HG03558 (cell line): ENCODE measurements at regions not wholly inside any gene's neighbourhood (a gene's known extent, or its start where the extent isn't known, plus 50 kb on each side); places are given as distances from the start of the nearest gene placed in this dataset.

ENCODE experiments used
- ATAC-seq: cut with Tn5 transposase; IDR thresholded peaks from one replicate; pipeline ENCODE4 v1.9.1; 2021; ENCODE audit warnings: moderate number of reproducible peaks; ENCODE audit not compliant: unreplicated experiment; ENCODE audit errors: extremely low read depth

GRCh38 chr10:7029672-7030071, 381.2 kb downstream of the SFMBT2 start:
- no peak for ATAC-seq

GRCh38 chr10:7028809-7029166, 382.0 kb downstream of the SFMBT2 start:
- no peak for ATAC-seq

- no peak for ATAC-seq
These were observed 382.7 kb downstream of the SFMBT2 start for GRCh38 chr10:7027913-7028808.

DNA sequence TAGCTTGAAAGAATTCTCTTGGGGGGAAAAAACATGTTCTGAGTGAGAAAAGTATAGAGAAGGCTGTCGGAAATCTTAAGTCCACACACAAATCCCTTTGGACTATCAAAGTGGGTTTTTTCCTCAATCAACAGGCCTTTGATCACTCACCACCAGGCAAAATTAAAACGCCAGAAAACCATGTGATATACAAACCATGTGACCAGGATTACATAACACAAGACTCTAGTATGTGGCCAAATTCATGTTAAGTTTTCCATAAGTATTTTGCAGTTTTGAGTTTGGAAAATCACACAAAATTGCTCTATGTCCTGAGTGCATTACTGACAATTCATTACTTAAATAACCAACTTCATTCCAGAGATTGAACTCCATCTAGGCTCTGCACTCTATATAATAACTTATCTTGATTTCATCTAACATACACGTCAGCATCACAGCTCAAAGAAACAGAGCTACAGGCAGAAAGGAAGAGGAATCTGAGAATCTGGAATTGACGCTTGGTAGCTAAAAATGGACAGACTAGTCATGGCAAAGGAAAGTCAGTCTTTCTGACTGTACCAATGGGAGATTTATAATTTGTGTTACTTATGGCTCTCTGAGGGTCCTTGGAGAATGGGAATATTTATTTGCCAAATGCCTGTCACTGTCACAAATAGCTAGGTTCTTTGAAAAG, 383.5 kb downstream of the SFMBT2 start:
- ATAC-seq: no peak

DNA sequence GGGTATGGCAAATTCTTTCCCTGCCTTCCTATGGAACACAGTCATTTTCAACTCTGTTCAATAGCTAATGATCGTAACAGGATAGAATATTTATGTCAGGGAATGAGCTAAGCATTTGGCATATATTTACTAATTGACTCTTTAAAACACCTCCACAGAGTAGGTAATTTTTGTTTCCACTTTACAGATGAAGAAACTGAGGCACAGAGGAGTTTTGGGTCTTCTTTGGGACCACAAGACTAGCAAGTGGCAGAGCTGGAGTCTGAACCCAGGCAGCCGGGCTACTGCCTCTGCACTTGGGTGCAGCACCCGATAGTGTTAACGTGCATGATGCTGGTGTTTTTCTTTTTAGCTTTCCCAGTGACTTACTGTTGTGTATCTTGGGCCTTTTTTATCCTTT, 384.0 kb downstream of the SFMBT2 start:
- ATAC-seq: no peak

DNA sequence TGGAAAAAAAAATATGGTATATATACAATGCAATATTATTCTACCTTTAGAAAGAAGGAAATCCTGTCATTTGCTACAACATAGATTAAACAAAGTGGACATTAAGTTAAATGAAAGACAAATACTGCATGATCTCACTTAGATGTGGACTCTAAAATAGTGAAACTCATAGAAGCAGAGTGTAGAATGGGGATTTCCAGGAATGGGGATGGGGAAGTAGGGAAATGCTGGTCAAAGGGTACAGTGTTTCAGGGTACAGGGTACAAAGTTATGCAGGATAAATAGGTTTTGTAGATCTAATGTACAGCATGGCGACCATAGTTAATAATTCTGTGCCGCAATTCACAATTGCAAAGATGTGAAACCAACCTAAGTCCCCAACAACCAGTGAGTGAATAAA, 385.5 kb downstream of the SFMBT2 start:
- no peak for ATAC-seq

DNA sequence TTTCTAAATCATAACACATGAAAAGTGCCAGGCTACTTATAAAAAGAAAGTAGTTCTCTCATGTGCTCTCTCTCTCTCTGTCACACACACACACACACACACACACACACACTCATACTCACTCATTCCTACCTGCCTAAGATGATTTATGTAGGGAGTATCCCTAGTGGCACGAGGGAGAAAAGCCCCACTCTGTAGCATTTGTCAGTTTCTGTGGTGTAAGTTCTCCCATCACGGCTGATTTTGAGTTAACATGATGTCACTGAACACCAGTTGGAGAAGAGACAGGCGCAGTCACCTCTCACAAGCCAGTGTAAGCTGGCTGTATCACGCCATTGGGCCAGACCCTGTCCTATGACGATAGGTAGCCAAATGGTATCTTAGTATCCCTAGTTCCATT, 395.4 kb downstream of the SFMBT2 start:
- ATAC-seq: no peak

GRCh38 chr10:7014721-7015120, 396.1 kb downstream of the SFMBT2 start:
- no peak for ATAC-seq

DNA sequence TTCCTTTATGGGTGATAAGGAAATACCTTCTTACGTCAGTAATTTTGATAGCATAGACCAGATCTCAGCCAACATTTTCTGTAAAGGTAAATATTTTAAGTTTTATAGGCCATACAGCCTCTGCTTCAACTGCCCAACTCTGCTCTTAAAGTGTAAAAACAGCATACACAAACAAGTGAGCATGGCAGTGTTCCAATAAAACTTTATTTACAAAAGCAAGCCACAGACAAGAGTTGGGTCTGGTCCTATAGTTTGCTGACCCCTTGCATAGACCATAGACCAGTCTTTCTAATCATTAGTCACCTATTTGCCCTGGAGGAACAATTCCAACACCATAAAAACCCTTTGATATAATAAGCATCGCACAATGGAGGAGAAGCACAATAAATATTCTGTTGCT, 398.8 kb downstream of the SFMBT2 start:
- no peak for ATAC-seq

DNA sequence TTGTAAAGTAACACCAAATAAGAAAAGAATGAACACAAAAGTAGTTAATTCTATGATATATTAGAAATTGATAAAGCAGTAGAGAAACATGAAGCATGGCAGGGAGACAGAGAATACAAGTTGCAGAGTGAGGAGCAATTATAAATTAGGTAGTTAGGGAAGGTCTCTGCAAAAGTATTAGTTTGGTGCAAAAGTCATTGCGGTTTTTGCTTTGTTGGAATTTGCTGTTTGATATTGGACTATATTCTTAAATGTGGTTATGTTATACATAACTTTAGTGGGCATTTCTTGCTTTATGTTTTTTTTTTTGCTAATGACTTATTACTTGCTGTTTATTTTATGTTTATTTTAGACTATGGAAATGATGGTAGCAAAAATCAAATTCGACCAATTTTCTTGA, 402.2 kb downstream of the SFMBT2 start:
- no peak for ATAC-seq

DNA sequence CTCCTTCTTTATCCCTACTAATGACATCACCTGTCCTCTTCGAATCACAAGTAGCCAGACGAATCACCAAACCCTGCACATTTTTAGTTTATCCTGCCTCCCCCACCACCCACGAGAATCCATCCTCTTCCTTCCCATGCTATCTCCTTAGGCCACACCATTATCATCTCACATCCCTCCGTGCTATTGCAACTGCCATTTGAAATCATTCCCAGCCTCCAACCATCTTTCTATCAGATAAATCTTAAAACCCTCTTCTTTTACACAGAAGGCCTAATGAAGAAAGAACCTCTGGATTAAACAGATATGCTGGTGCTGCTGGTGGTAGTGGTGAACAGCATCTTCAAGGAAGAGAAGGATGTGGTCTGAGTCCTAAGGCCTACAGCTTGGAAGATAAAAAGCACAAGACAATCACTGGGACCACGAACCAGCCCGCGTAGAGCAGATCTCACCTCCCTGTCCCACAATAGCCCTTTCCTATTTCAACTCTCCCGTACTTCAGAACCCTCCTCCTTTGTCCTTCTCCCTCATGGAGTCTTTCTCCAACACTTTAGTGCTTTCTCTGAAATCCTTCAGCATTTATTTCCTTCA, 403.1 kb downstream of the SFMBT2 start:
- ATAC-seq: no peak

- ATAC-seq: no peak
These were observed 404.3 kb downstream of the SFMBT2 start for GRCh38 chr10:7006566-7006965.

GRCh38 chr10:7003831-7004395, 406.9 kb downstream of the SFMBT2 start:
- ATAC-seq: no peak

GRCh38 chr10:7000061-7000460, 410.8 kb downstream of the SFMBT2 start:
- no peak for ATAC-seq

DNA sequence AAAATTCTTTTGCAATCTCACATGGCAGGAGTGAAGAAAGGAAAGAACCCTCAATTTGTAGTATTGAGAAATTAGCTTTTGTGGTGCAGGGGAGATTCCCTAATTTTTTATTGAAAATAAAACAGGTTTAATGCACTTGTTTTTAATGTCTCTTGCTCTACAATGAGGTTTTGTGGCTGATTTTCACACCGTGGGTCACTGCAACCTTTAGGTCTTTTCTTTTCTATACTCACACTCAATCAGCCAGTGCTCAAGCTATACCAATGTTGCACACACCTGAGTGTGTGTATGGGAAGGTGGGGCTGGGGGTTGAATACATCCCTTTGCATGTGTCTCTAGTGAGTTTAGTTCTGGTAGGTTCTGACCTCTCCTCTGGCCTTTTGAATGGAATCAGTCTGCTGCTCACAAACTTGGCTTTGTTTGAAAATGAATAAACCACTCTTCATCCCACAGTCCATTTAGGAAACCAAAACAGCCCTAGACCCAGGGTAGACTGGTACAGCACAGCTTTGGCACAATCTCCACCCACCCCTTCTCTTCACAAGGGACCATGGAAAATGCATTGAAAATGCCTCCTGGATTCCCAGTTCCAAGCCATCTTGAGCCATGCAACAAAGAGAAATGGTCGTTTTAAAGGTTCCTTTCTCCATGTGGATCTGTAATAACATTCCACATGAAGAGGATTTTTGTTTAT, 411.5 kb downstream of the SFMBT2 start:
- ATAC-seq: no peak

- no peak for ATAC-seq
These were observed 413.3 kb downstream of the SFMBT2 start for GRCh38 chr10:6997509-6997908.

- no peak for ATAC-seq
These were observed 414.4 kb downstream of the SFMBT2 start for GRCh38 chr10:6996431-6996830.

DNA sequence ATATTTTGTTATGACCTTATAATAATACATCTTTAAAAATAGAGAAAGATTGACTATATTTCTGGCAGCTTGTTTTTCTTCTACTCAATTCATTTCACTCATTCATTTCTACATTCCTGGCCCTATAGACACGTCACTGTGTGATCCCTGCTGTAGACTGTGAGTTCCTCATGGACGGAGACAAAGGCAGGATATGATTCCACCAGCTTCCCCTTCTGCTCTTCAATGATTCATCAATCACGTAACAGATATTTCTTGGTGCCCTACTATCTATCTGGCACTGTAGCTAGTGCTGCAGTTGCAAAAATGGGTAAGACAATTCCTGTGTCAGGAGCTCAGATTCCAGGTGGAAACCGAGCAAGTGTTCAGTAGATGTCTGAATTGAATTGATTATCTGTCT, 415.0 kb downstream of the SFMBT2 start:
- ATAC-seq: no peak

- no peak for ATAC-seq
These were observed 415.3 kb upstream of the PRKCQ start for GRCh38 chr10:6995341-6995740.

DNA sequence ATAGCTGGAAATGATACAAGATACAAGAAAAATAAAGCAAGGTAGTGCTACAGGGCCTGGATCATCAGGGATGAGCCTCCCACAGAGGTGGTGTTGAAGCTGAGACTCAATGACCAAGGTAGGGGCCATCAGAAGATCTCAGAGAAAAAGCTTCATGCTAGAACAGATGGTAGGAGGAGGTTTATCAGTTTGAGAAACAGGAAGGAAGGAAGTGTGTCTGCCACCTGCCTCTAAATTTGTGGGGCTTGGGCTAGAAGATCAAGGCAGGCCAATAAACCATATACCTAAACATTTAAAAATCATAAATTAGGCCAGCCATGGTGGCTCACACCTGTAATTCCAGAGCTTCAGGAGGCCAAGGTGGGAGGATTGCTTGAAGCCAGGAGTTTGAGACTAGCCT, 410.8 kb upstream of the PRKCQ start:
- ATAC-seq: no peak

GRCh38 chr10:6988654-6989053, 408.6 kb upstream of the PRKCQ start:
- ATAC-seq: no peak
